SJSA1 (cell line): ENCODE measurements at regions not wholly inside any gene's neighbourhood (a gene's known extent, or its start where the extent isn't known, plus 50 kb on each side); places are given as distances from the start of the nearest gene placed in this dataset.
"Not testable (repeated sequence)": the region's sequence is repeated elsewhere in the genome, so short reads cannot be mapped to it uniquely, and the experiment has no call there.

ENCODE experiments used
- DNase-seq, 2 experiments: peaks; one replicate each; pipeline ENCODE4 v3.0.0-alpha.2; 2015 to 2020; ENCODE audit warnings: low spot score in 2 of 2, low read depth in 1 of 2
- H3K27ac ChIP-seq: fragments of 250-450 bp; sonication (Bioruptor Pico); 2 replicates; pipeline ENCODE4 v1.5.1; 2020; ENCODE audit warnings: mild to moderate bottlenecking, moderate library complexity
- H3K27me3 ChIP-seq: fragments of 250-450 bp; sonication (Bioruptor Pico); replicated peaks from 2 replicates; pipeline ENCODE4 v1.5.1; 2020; ENCODE audit warnings: mild to moderate bottlenecking, moderate library complexity
- H3K36me3 ChIP-seq: fragments of 250-450 bp; sonication (Bioruptor Pico); 2 replicates; pipeline ENCODE4 v1.5.1; 2020; ENCODE audit warnings: mild to moderate bottlenecking
- H3K4me1 ChIP-seq: fragments of 250-450 bp; sonication (Bioruptor Pico); replicated peaks from 2 replicates; pipeline ENCODE4 v1.6.1; 2021; ENCODE audit warnings: mild to moderate bottlenecking
- H3K4me3 ChIP-seq: fragments of 250-450 bp; sonication (Bioruptor Pico); 2 replicates; pipeline ENCODE4 v1.5.1; 2020; ENCODE audit warnings: mild to moderate bottlenecking
- H3K9me3 ChIP-seq: fragments of 250-450 bp; sonication (Bioruptor Pico); replicated peaks from 2 replicates; pipeline ENCODE4 v1.5.1; 2020; ENCODE audit warnings: mild to moderate bottlenecking

GRCh38 chrX:43255596-43255995, 400.5 kb upstream of the MAOA start:
- Histone ChIP-seq H3K27ac (no peak overlapping the region), H3K36me3 (no peaks in the 10 kb centered on the region), H3K27me3 (no peaks in the 10 kb centered on the region), H3K9me3 (no peaks in the 10 kb centered on the region), H3K4me3 (no peak overlapping the region), H3K4me1 (no peaks in the 10 kb centered on the region)
- no peak for DNase-seq

GRCh38 chrX:43266487-43266886, 389.6 kb upstream of the MAOA start:
- H3K27me3 ChIP-seq, result no peaks in the 10 kb centered on the region
- no peaks in the 10 kb centered on the region for H3K9me3 ChIP-seq
- no peak for DNase-seq
- no peak overlapping the region for H3K27ac ChIP-seq
- H3K4me1 ChIP-seq, result no peaks in the 10 kb centered on the region
- H3K4me3 ChIP-seq, result no peak overlapping the region
- H3K36me3 ChIP-seq, result no peaks in the 10 kb centered on the region

- DNase-seq, result no peak
- no peaks in the 10 kb centered on the region for H3K27me3 ChIP-seq
- no peaks in the 10 kb centered on the region for H3K36me3 ChIP-seq
- H3K4me3 ChIP-seq, result no peak overlapping the region
- H3K9me3 ChIP-seq, result no peaks in the 10 kb centered on the region
- H3K4me1 ChIP-seq, result no peaks in the 10 kb centered on the region
- no peak overlapping the region for H3K27ac ChIP-seq
Measured at GRCh38 chrX:43267652-43268051, 388.4 kb upstream of the MAOA start.

GRCh38 chrX:43269201-43269600, 386.9 kb upstream of the MAOA start:
- Histone ChIP-seq H3K36me3 (no peaks in the 10 kb centered on the region), H3K4me1 (no peaks in the 10 kb centered on the region), H3K9me3 (no peaks in the 10 kb centered on the region), H3K4me3 (no peak overlapping the region), H3K27ac (no peak overlapping the region), H3K27me3 (no peaks in the 10 kb centered on the region)
- no peak for DNase-seq

- no peaks in the 10 kb centered on the region for H3K36me3 ChIP-seq
- H3K9me3 ChIP-seq, result no peaks in the 10 kb centered on the region
- no peak overlapping the region for H3K27ac ChIP-seq
- no peaks in the 10 kb centered on the region for H3K27me3 ChIP-seq
- H3K4me3 ChIP-seq, result no peak overlapping the region
- H3K4me1 ChIP-seq, result no peaks in the 10 kb centered on the region
- no peak for DNase-seq
Measured at GRCh38 chrX:43277879-43278278, 378.2 kb upstream of the MAOA start.

- DNase-seq, result no peak
Measured at GRCh38 chrX:43278440-43278839, 377.7 kb upstream of the MAOA start.

GRCh38 chrX:43279341-43279808, 376.7 kb upstream of the MAOA start:
- H3K27me3 ChIP-seq, result no peaks in the 10 kb centered on the region
- H3K27ac ChIP-seq, result no peak overlapping the region
- H3K4me1 ChIP-seq, result no peaks in the 10 kb centered on the region
- DNase-seq, result no peak
- no peaks in the 10 kb centered on the region for H3K9me3 ChIP-seq
- no peak overlapping the region for H3K4me3 ChIP-seq
- H3K36me3 ChIP-seq, result no peaks in the 10 kb centered on the region

More at GRCh38 chrX:43278440-43278839, 377.7 kb upstream of the MAOA start:
- H3K4me1 ChIP-seq, result no peaks in the 10 kb centered on the region
- H3K36me3 ChIP-seq, result no peaks in the 10 kb centered on the region
- no peaks in the 10 kb centered on the region for H3K27me3 ChIP-seq
- no peaks in the 10 kb centered on the region for H3K9me3 ChIP-seq
- no peak overlapping the region for H3K4me3 ChIP-seq
- no peak overlapping the region for H3K27ac ChIP-seq

GRCh38 chrX:43283187-43283586, 372.9 kb upstream of the MAOA start:
- Histone ChIP-seq H3K4me3 (no peak overlapping the region), H3K4me1 (no peaks in the 10 kb centered on the region), H3K27me3 (no peaks in the 10 kb centered on the region), H3K36me3 (no peaks in the 10 kb centered on the region), H3K9me3 (no peaks in the 10 kb centered on the region), H3K27ac (no peak overlapping the region)
- no peak for DNase-seq

GRCh38 chrX:43311625-43312024, 344.5 kb upstream of the MAOA start:
- H3K36me3 ChIP-seq, H3K27ac ChIP-seq, H3K27me3 ChIP-seq, DNase-seq, H3K9me3 ChIP-seq, H3K4me1 ChIP-seq, H3K4me3 ChIP-seq: not testable (repeated sequence)

GRCh38 chrX:43313035-43313434, 343.1 kb upstream of the MAOA start:
- Histone ChIP-seq H3K4me1 (no peaks in the 10 kb centered on the region), H3K36me3 (no peaks in the 10 kb centered on the region), H3K9me3 (no peaks in the 10 kb centered on the region), H3K4me3 (no peak overlapping the region), H3K27me3 (no peaks in the 10 kb centered on the region), H3K27ac (no peak overlapping the region)
- DNase-seq, result no peak

- DNase-seq, result no peak
- Histone ChIP-seq H3K27me3 (no peaks in the 10 kb centered on the region), H3K4me1 (no peaks in the 10 kb centered on the region), H3K36me3 (no peaks in the 10 kb centered on the region), H3K27ac (no peak overlapping the region), H3K4me3 (no peak overlapping the region), H3K9me3 (no peaks in the 10 kb centered on the region)
Measured at GRCh38 chrX:43314525-43314924, 341.6 kb upstream of the MAOA start.

GRCh38 chrX:43315622-43316021, 340.5 kb upstream of the MAOA start:
- no peak overlapping the region for H3K27ac ChIP-seq
- DNase-seq, result no peak
- H3K4me1 ChIP-seq, result no peaks in the 10 kb centered on the region
- no peaks in the 10 kb centered on the region for H3K9me3 ChIP-seq
- H3K4me3 ChIP-seq, result no peak overlapping the region
- H3K27me3 ChIP-seq, result no peaks in the 10 kb centered on the region
- H3K36me3 ChIP-seq, result no peaks in the 10 kb centered on the region

GRCh38 chrX:43316146-43316545, 340.0 kb upstream of the MAOA start:
- H3K9me3 ChIP-seq, result no peaks in the 10 kb centered on the region
- H3K27ac ChIP-seq, result no peak overlapping the region
- no peaks in the 10 kb centered on the region for H3K27me3 ChIP-seq
- H3K4me1 ChIP-seq, result no peaks in the 10 kb centered on the region
- DNase-seq, result no peak
- no peaks in the 10 kb centered on the region for H3K36me3 ChIP-seq
- H3K4me3 ChIP-seq, result no peak overlapping the region

GRCh38 chrX:43317378-43317777, 338.7 kb upstream of the MAOA start:
- Histone ChIP-seq H3K27ac (no peak overlapping the region), H3K27me3 (no peaks in the 10 kb centered on the region), H3K4me3 (no peak overlapping the region), H3K4me1 (no peaks in the 10 kb centered on the region), H3K9me3 (no peaks in the 10 kb centered on the region), H3K36me3 (no peaks in the 10 kb centered on the region)
- DNase-seq, result no peak

- no peaks in the 10 kb centered on the region for H3K9me3 ChIP-seq
- H3K27me3 ChIP-seq, result no peaks in the 10 kb centered on the region
- no peak for DNase-seq
- H3K4me3 ChIP-seq, result no peak overlapping the region
- no peak overlapping the region for H3K27ac ChIP-seq
- no peaks in the 10 kb centered on the region for H3K4me1 ChIP-seq
- H3K36me3 ChIP-seq, result no peaks in the 10 kb centered on the region
Measured at GRCh38 chrX:43328358-43328946, 327.6 kb upstream of the MAOA start.
